Progenitor cell of endocrine pancreas (in vitro differentiated cells): ENCODE measurements at regions not wholly inside any gene's neighbourhood (a gene's known extent, or its start where the extent isn't known, plus 50 kb on each side); places are given as distances from the start of the nearest gene placed in this dataset.

Experiments used
- DNase-seq: peaks from one replicate; pipeline ENCODE4 v3.0.0; 2021; ENCODE audit warnings: low spot score; ENCODE audit not compliant: unreplicated experiment
- H3K27ac Mint-ChIP-seq: 2 replicates; pipeline ENCODE4 v1.8.0; 2021; ENCODE audit warnings: mild to moderate bottlenecking, moderate library complexity, mixed read lengths
- H3K27me3 Mint-ChIP-seq: 2 replicates; pipeline ENCODE4 v1.8.0; 2021; ENCODE audit warnings: mixed read lengths
- H3K36me3 Mint-ChIP-seq: 2 replicates; pipeline ENCODE4 v1.8.0; 2022; ENCODE audit warnings: mixed read lengths; ENCODE audit not compliant: insufficient read depth
- H3K4me1 Mint-ChIP-seq: 2 replicates; pipeline ENCODE4 v1.8.0; 2021; ENCODE audit warnings: low read depth, mixed read lengths
- H3K4me3 Mint-ChIP-seq: 2 replicates; pipeline ENCODE4 v1.8.0; 2021; ENCODE audit warnings: low read depth, mild to moderate bottlenecking, moderate library complexity, mixed read lengths
- H3K9me3 Mint-ChIP-seq: 2 replicates; pipeline ENCODE4 v1.8.0; 2021; ENCODE audit warnings: low read depth, mixed read lengths
- CTCF ChIP-seq: fragments of 200-600 bp; sonication (generic); IDR thresholded peaks from one replicate; pipeline ENCODE4 v1.5.0; 2021; ENCODE audit warnings: antibody characterized with exemption, mild to moderate bottlenecking; ENCODE audit not compliant: unreplicated experiment

- Mint-ChIP-seq H3K36me3 (no peaks in the 10 kb centered on the region), H3K4me3 (no peak overlapping the region), H3K4me1 (peaks cover 5% of the 10 kb centered on the region), H3K9me3 (no peaks in the 10 kb centered on the region), H3K27ac (no peak overlapping the region), H3K27me3 (no peaks in the 10 kb centered on the region)
- no peak for DNase-seq
- TF ChIP-seq CTCF: no peak
Measured at GRCh38 chr3:117920253-117920898, 1114.3 kb downstream of the IGSF11 start.

DNA sequence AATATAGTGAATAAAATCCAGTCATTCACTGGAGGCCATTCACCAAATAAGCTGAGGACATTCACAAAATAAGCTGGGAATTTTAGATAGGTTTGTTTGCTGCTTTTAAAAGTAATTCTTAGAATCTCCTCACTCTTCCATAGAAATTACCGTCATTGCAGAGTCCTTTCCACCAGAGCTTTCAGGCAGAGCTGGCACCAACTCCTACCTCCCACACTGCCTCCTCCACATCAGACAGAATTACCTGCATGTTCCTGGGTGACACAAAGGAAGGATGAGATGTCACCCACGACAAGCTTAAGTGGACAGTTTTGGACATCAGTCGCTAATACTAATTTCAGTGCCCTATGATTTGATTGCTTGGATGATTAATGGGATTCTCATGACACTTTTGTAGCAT is 1113.2 kb downstream of the IGSF11 start:
- H3K36me3 Mint-ChIP-seq: no peaks in the 10 kb centered on the region
- H3K4me1 Mint-ChIP-seq: peaks cover 5% of the 10 kb centered on the region
- no peak overlapping the region for H3K4me3 Mint-ChIP-seq
- H3K9me3 Mint-ChIP-seq: no peaks in the 10 kb centered on the region
- no peak for DNase-seq
- no peak for TF ChIP-seq CTCF
- no peak overlapping the region for H3K27ac Mint-ChIP-seq
- no peaks in the 10 kb centered on the region for H3K27me3 Mint-ChIP-seq

DNA sequence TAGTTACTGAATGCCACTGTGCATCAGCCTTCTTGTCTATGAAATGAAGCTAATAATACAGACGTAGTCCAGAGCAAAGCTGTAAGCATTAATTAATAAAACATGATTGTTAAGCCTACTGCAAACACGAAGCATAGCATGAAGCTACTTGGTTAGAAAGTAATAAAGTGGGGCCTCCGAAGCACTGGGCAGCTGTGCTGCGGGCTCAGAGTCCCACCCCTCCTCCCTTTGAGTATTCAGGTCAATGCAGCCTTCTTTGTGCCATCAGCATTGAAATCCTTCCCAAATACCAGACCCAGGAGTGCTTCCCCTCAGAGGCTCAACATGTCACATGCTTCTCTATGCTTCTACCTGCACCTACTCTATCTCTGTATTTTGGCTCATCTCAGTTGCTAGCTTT is 1112.6 kb downstream of the IGSF11 start:
- Mint-ChIP-seq H3K27me3 (no peaks in the 10 kb centered on the region), H3K4me3 (no peak overlapping the region), H3K27ac (no peak overlapping the region), H3K36me3 (no peaks in the 10 kb centered on the region), H3K4me1 (peaks cover 5% of the 10 kb centered on the region), H3K9me3 (no peaks in the 10 kb centered on the region)
- no peak for TF ChIP-seq CTCF
- no peak for DNase-seq

- H3K9me3 Mint-ChIP-seq: no peaks in the 10 kb centered on the region
Measured at GRCh38 chr3:117926819-117927218, 1107.8 kb downstream of the IGSF11 start.

DNA sequence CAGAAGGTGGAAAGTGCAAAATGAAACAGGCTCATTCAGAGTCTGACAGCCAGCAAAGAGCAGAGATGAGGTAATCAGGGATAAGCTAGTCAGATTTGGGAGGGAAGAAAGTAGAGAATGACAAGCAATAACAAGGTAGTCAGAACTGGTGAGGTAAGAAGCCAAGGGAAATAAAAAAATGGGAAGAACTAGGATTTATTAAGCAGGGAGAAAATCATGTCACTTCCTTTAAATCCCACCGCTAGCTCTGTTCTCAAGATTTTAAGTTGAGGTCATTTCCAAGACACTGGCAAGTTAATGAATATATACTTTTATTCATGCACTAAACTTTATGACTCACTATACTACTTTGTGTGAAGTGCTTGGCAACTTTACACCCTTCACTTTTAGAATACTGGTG is 1106.8 kb downstream of the IGSF11 start:
- H3K4me3 Mint-ChIP-seq: no peak overlapping the region
- H3K27me3 Mint-ChIP-seq: no peaks in the 10 kb centered on the region
- no peak for DNase-seq
- TF ChIP-seq CTCF: no peak
- no peak overlapping the region for H3K27ac Mint-ChIP-seq
- H3K4me1 Mint-ChIP-seq: no peaks in the 10 kb centered on the region
- no peaks in the 10 kb centered on the region for H3K9me3 Mint-ChIP-seq
- H3K36me3 Mint-ChIP-seq: no peaks in the 10 kb centered on the region

More at GRCh38 chr3:117926819-117927218, 1107.8 kb downstream of the IGSF11 start:
- no peak for DNase-seq
- H3K36me3 Mint-ChIP-seq: no peaks in the 10 kb centered on the region
- no peak overlapping the region for H3K4me3 Mint-ChIP-seq
- no peak overlapping the region for H3K27ac Mint-ChIP-seq
- H3K27me3 Mint-ChIP-seq: no peaks in the 10 kb centered on the region
- H3K4me1 Mint-ChIP-seq: peaks cover 4% of the 10 kb centered on the region
- no peak for TF ChIP-seq CTCF
